Caco-2 (cell line): ENCODE measurements at regions not wholly inside any gene's neighbourhood (a gene's known extent, or its start where the extent isn't known, plus 50 kb on each side); places are given as distances from the start of the nearest gene placed in this dataset.
A peak's percentile ranks its signal among the peaks of the same experiment; 100 is the strongest.

Experiments
- BruUV-seq: library from RNA; stranded (reverse); fragments of 400-500 nt; replicated peaks from 2 replicates; lab custom pipeline; 2021; lab: Mats Ljungman, UMichigan
- CTCF ChIA-PET: fragments of 300-600 bp; sonication (Branson Sonifier 250); formaldehyde crosslinking; loops from one replicate; lab custom pipeline; 2022; ENCODE audit warnings: antibody characterized with exemption; lab: Charles Lee
- POLR2A ChIA-PET: fragments of 300-600 bp; sonication (Branson Sonifier 250); formaldehyde crosslinking; loops from one replicate; lab custom pipeline; 2022; ENCODE audit warnings: antibody characterized with exemption; lab: Charles Lee
- DNase-seq, 2 experiments: peaks; one replicate each; pipeline versions ENCODE4 v3.0.0 to v3.0.0-alpha.2; 2020 to 2022
- H3K27me3 ChIP-seq: replicated peaks from 2 replicates; pipeline ENCODE4 v1.6.0; 2011; ENCODE audit warnings: low read length; ENCODE audit not compliant: control insufficient read depth, insufficient read depth
- H3K36me3 ChIP-seq: 2 replicates; pipeline ENCODE4 v1.5.1; 2011; ENCODE audit warnings: low read length; ENCODE audit not compliant: control insufficient read depth, insufficient read depth
- H3K4me1 ChIP-seq: fragments of 250-450 bp; sonication (Bioruptor Pico); 2 replicates; pipeline ENCODE4 v1.5.1; 2020; ENCODE audit warnings: mild to moderate bottlenecking
- H3K4me3 ChIP-seq: 2 replicates; pipeline ENCODE4 v1.5.1; 2011; ENCODE audit warnings: low read depth, mild to moderate bottlenecking, control low read depth, low read length
- H3K9me3 ChIP-seq: fragments of 250-450 bp; sonication (Bioruptor Pico); 2 replicates; pipeline ENCODE4 v1.5.1; 2020; ENCODE audit warnings: mild to moderate bottlenecking, moderate library complexity
- H3K27ac Mint-ChIP-seq: one replicate; pipeline ENCODE4 v1.8.0; 2022; ENCODE audit warnings: mixed read lengths; ENCODE audit not compliant: unreplicated experiment
- H3K27me3 Mint-ChIP-seq: one replicate; pipeline ENCODE4 v1.8.0; 2022; ENCODE audit warnings: mixed read lengths; ENCODE audit not compliant: insufficient read depth, unreplicated experiment
- H3K36me3 Mint-ChIP-seq: one replicate; pipeline ENCODE4 v1.8.0; 2022; ENCODE audit warnings: mild to moderate bottlenecking, mixed read lengths; ENCODE audit not compliant: insufficient read depth, unreplicated experiment
- H3K4me1 Mint-ChIP-seq: one replicate; pipeline ENCODE4 v1.8.0; 2022; ENCODE audit warnings: low read depth, mixed read lengths; ENCODE audit not compliant: unreplicated experiment
- H3K4me3 Mint-ChIP-seq: one replicate; pipeline ENCODE4 v1.8.0; 2022; ENCODE audit warnings: mild to moderate bottlenecking, moderate library complexity, mixed read lengths; ENCODE audit not compliant: unreplicated experiment
- H3K9me3 Mint-ChIP-seq: one replicate; pipeline ENCODE4 v1.8.0; 2022; ENCODE audit warnings: mixed read lengths; ENCODE audit not compliant: unreplicated experiment
- intact Hi-C: fragments of 100-400 bp; cut with micrococcal nuclease; formaldehyde crosslinking; loops from one replicate; pipeline ENCODE4 v1.10.0; 2022; ENCODE audit not compliant: unreplicated experiment
- TF ChIP-seq, protein P1 (sequence below), 2 experiments: fragments of 200-600 bp in 1 of 2; IDR thresholded peaks; 1 replicate in 1 of 2; 2 replicates in 1 of 2; pipeline versions ENCODE4 v1.5.1 to v1.8.0; 2011 to 2022; ENCODE audit warnings: antibody characterized with exemption in 1 of 2, control low read depth in 1 of 2, inconsistent platforms in 1 of 2, low read depth in 1 of 2, low read length in 1 of 2, mild to moderate bottlenecking in 1 of 2, moderate library complexity in 1 of 2; ENCODE audit not compliant: insufficient read depth in 1 of 2, severe bottlenecking in 1 of 2, unreplicated experiment in 1 of 2

GRCh38 chr2:16402891-16403290 is 262.7 kb downstream of the CYRIA start:
- intact Hi-C loops = no loop called here
- Histone ChIP-seq H3K36me3 (peaks cover under 1% of the 10 kb centered on the region; the same call in 1 of the 2 replicates), H3K4me3 (no peak overlapping the region), H3K4me1 (peaks cover 45% of the 10 kb centered on the region), H3K27me3 (no peaks in the 10 kb centered on the region), H3K9me3 (0 out of 2 replicates have a peak, but pooled peaks cover 4% of the 10 kb centered on the region)
- DNase-seq = no peak
- H3K36me3 Mint-ChIP-seq = peaks cover 6% of the 10 kb centered on the region
- no peak overlapping the region for H3K27ac Mint-ChIP-seq
- CTCF ChIA-PET = interaction anchor here (0.7 kb wide), 1 partner anchor 459 kb away, joined by 3 read pairs; no protein-coding TSS in a partner anchor
- no peaks in the 10 kb centered on the region for H3K27me3 Mint-ChIP-seq
- TF ChIP-seq, protein P1, sequence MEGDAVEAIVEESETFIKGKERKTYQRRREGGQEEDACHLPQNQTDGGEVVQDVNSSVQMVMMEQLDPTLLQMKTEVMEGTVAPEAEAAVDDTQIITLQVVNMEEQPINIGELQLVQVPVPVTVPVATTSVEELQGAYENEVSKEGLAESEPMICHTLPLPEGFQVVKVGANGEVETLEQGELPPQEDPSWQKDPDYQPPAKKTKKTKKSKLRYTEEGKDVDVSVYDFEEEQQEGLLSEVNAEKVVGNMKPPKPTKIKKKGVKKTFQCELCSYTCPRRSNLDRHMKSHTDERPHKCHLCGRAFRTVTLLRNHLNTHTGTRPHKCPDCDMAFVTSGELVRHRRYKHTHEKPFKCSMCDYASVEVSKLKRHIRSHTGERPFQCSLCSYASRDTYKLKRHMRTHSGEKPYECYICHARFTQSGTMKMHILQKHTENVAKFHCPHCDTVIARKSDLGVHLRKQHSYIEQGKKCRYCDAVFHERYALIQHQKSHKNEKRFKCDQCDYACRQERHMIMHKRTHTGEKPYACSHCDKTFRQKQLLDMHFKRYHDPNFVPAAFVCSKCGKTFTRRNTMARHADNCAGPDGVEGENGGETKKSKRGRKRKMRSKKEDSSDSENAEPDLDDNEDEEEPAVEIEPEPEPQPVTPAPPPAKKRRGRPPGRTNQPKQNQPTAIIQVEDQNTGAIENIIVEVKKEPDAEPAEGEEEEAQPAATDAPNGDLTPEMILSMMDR (IDR thresholded peaks at IDR 0.05; ENCODE audit: insufficient read depth in 1 of 2, low read depth in 1 of 2, low read length in 1 of 2, severe bottlenecking in 1 of 2, unreplicated experiment in 1 of 2) = no peak
- H3K9me3 Mint-ChIP-seq = peaks cover 14% of the 10 kb centered on the region
- H3K4me1 Mint-ChIP-seq = peaks cover 31% of the 10 kb centered on the region
- BruUV-seq = no TSS peak
- H3K4me3 Mint-ChIP-seq = no peak overlapping the region
- POLR2A ChIA-PET = no interaction called here

- DNase-seq = no peak
- Mint-ChIP-seq H3K36me3 (peaks cover 6% of the 10 kb centered on the region), H3K27ac (peak overlapping the region; percentile 50), H3K9me3 (peaks cover 19% of the 10 kb centered on the region), H3K4me1 (peaks cover 31% of the 10 kb centered on the region), H3K4me3 (no peak overlapping the region), H3K27me3 (no peaks in the 10 kb centered on the region)
- TF ChIP-seq, protein P1 (IDR thresholded peaks at IDR 0.05; ENCODE audit: insufficient read depth in 1 of 2, low read depth in 1 of 2, low read length in 1 of 2, severe bottlenecking in 1 of 2, unreplicated experiment in 1 of 2) = no peak
- no peak overlapping the region for H3K4me3 ChIP-seq
- H3K9me3 ChIP-seq = 0 out of 2 replicates have a peak, but pooled peaks cover 7% of the 10 kb centered on the region
- H3K4me1 ChIP-seq = peaks cover 41% of the 10 kb centered on the region
- ChIA-PET CTCF (no interaction called here), POLR2A (no interaction called here)
- intact Hi-C loops = no loop called here
- H3K27me3 ChIP-seq = no peaks in the 10 kb centered on the region
- no TSS peak for BruUV-seq
- H3K36me3 ChIP-seq = peaks cover 2% of the 10 kb centered on the region; the same call in 1 of the 2 replicates
Observed at GRCh38 chr2:16401761-16402300, 263.8 kb downstream of the CYRIA start.

- no peaks in the 10 kb centered on the region for H3K27me3 Mint-ChIP-seq
- peaks cover 19% of the 10 kb centered on the region for H3K9me3 Mint-ChIP-seq
- H3K4me1 Mint-ChIP-seq = peaks cover 31% of the 10 kb centered on the region
- Histone ChIP-seq H3K9me3 (0 out of 2 replicates have a peak, but pooled peaks cover 7% of the 10 kb centered on the region), H3K27me3 (no peaks in the 10 kb centered on the region), H3K36me3 (peaks cover 2% of the 10 kb centered on the region; the same call in 1 of the 2 replicates), H3K4me1 (peaks cover 46% of the 10 kb centered on the region), H3K4me3 (no peak overlapping the region)
- peak; percentile 84 to 91 for DNase-seq
- intact Hi-C loops = loop anchor here (1.0 kb wide), 1 partner anchor 25 kb away; no protein-coding TSS in a partner anchor
- no peak overlapping the region for H3K4me3 Mint-ChIP-seq
- BruUV-seq = no TSS peak
- TF ChIP-seq, protein P1 (IDR thresholded peaks at IDR 0.05; ENCODE audit: insufficient read depth in 1 of 2, low read depth in 1 of 2, low read length in 1 of 2, severe bottlenecking in 1 of 2, unreplicated experiment in 1 of 2) = no peak
- peak overlapping the region; percentile 80 for H3K27ac Mint-ChIP-seq
- CTCF ChIA-PET = interaction anchor here (0.5 to 0.8 kb wide), 3 partner anchors 15 to 359 kb away, joined by 3 read pairs; no protein-coding TSS in a partner anchor
- POLR2A ChIA-PET = interaction anchor here (1.2 to 1.5 kb wide), 2 partner anchors 25 to 460 kb away, joined by 6 to 9 read pairs; partner anchors contain the start of gene MYCN
- peaks cover 6% of the 10 kb centered on the region for H3K36me3 Mint-ChIP-seq
Observed at GRCh38 chr2:16400127-16400623, 265.5 kb downstream of the CYRIA start.
